ENCODE measurements at regions not wholly inside any gene's neighbourhood (a gene's known extent, or its start where the extent isn't known, plus 50 kb on each side); places are given as distances from the start of the nearest gene placed in this dataset.

DNA sequence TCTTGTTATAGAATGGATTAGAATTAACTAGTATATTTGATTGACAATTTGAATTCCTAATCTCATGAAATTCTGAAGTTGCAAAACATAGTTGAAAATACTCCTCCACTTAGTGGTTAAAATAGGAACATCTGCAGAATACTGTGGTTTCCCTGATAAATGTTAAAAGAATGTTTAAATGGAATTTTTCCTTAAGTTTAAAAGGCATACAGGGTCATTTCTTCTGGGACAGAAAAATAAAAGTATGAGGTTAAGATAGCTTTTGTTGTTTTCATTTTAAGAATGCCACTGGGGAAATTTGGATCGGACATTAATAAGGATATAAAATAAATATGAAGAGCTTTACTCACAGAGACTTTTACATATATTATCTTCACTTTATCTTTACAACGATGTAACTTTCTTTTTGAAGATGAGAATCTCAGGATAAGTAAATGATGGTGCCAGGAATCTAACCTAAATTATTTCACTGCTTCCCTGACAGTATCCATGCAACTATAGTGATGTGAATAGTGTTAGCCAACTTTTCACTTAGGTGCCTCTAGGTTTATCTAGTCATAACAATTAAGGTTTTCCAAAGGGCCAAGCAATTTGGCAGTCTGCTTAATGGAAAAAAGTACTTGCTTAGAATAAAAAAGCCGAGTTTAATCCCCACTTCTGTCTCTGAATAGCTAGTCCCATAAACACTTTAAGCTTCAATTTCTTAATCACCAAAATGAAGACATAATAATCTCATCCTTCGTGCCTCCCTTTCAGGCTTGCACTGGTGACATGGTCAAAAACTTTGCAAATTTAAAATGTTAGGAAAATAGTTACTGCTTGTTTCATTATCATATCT is 151.8 kb upstream of the STK17B start:
- Histone ChIP-seq H3K4me3 (no peak overlapping the region), H3K27ac (no peak overlapping the region), H3K36me3 (replicated peaks in 1 of 2) (no peaks in the 10 kb centered on the region), H3K9me3 (replicated peaks in 1 of 3) (no peaks in the 10 kb centered on the region), H3K27me3 (no peaks in the 10 kb centered on the region), H3K4me1 (replicated peaks in 1 of 2) (no peaks in the 10 kb centered on the region)
- WGBS, 4 donors, result 68 to 79% (median 71%) methylated on average over 4 of the region's 4 CpGs
- intact Hi-C loops (cut with DNase I), result no loop called here
- TF ChIP-seq, protein P1, sequence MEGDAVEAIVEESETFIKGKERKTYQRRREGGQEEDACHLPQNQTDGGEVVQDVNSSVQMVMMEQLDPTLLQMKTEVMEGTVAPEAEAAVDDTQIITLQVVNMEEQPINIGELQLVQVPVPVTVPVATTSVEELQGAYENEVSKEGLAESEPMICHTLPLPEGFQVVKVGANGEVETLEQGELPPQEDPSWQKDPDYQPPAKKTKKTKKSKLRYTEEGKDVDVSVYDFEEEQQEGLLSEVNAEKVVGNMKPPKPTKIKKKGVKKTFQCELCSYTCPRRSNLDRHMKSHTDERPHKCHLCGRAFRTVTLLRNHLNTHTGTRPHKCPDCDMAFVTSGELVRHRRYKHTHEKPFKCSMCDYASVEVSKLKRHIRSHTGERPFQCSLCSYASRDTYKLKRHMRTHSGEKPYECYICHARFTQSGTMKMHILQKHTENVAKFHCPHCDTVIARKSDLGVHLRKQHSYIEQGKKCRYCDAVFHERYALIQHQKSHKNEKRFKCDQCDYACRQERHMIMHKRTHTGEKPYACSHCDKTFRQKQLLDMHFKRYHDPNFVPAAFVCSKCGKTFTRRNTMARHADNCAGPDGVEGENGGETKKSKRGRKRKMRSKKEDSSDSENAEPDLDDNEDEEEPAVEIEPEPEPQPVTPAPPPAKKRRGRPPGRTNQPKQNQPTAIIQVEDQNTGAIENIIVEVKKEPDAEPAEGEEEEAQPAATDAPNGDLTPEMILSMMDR (IDR thresholded peaks at IDR 0.05), result no peak
- TF ChIP-seq POLR2A (IDR thresholded peaks at IDR 0.05), result no peak
- DNase-seq, result no peak

DNA sequence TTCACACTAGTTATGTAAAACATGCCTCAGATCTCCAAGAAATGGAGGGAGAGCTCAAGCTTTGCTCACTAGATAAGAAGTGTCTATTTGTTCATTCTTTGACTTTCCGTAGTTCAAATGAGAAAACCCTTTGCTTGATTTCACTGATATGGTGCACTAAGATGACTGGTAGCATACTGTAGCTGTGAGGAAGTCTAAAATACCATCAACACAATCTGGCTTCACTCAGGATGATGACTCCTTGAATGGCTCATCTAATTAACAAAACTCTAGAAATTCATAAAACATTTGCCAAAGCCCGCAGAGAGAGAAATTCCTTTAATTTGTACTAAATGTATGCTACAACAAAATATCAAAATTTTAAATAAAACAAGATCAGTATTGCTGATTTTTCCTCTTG is 152.8 kb upstream of the STK17B start:
- WGBS, 4 donors, result 81 to 91% (median 90%) methylated on average over 2 of the region's 2 CpGs
- no peak overlapping the region for H3K27ac ChIP-seq
- TF ChIP-seq, protein P1 (IDR thresholded peaks at IDR 0.05), result no peak
- TF ChIP-seq POLR2A (IDR thresholded peaks at IDR 0.05), result no peak

DNA sequence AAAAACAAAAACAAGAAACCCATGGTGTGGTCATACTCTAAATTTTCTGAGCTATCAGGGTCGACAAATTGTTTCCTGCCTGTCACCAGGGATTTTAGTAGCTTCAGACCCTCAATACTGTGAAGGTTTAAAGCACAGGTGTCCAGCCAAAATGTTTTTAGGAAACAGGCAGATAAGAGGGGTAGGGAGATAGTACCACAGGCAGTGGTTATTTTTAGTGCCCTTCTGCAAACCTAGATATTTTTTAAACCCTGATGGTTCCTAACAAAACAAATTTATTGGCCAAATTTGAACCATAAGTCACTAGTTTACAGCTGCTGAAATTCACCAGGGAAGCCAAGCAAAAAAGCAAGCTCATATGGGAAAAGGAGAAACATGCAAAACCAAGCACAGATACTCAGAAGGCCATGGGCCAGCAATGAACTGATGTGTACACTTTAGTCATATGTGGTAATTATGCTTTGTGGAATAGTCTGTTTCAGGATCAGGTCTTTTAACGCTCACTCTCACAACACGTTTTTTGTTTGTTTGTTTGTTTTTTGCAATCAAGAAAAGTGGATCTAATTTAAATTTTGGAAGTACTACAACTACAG is 156.8 kb upstream of the STK17B start:
- peaks cover 0 to 7% of the 10 kb centered on the region in 2 donors for H3K4me1 ChIP-seq (replicated peaks in 1 of 2)

More for the DNA sequence above, 152.8 kb upstream of the STK17B start:
- Histone ChIP-seq H3K27me3 (no peaks in the 10 kb centered on the region), H3K4me1 (replicated peaks in 1 of 2) (no peaks in the 10 kb centered on the region), H3K36me3 (replicated peaks in 1 of 2) (no peaks in the 10 kb centered on the region), H3K4me3 (no peak overlapping the region), H3K9me3 (replicated peaks in 1 of 3) (no peaks in the 10 kb centered on the region)
- no peak for DNase-seq
- intact Hi-C loops (cut with DNase I), result no loop called here

DNA sequence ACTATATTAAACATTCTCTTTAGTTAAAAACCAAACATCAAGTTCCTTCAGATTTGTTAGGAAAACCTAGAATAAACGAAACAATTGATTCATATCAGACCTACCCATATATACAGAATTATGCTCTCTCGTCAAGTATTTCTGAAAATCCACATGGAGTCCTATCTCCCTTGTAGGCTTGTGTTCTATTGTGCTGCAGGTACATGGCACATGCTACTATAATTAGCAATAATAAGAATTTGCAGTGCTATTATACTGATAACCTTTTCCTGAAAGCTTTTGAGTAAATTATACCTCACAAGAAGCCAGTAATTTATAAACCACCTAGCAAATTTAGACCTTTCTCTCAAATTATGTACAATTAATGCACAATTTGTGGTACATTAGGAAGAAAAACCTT is 158.6 kb upstream of the STK17B start:
- Histone ChIP-seq H3K9me3 (replicated peaks in 1 of 3) (no peaks in the 10 kb centered on the region), H3K4me1 (replicated peaks in 1 of 2) (peaks cover 0 to 7% of the 10 kb centered on the region in 2 donors), H3K27ac (no peak overlapping the region), H3K36me3 (replicated peaks in 1 of 2) (no peaks in the 10 kb centered on the region), H3K27me3 (no peaks in the 10 kb centered on the region), H3K4me3 (no peak overlapping the region)
- DNase-seq, result no peak
- TF ChIP-seq POLR2A (IDR thresholded peaks at IDR 0.05), result no peak
- intact Hi-C loops (cut with DNase I), result no loop called here
- 72 to 91% (median 83%) methylated on average over 2 of the region's 2 CpGs for WGBS, 4 donors

More for the DNA sequence above, 156.8 kb upstream of the STK17B start:
- Histone ChIP-seq H3K36me3 (replicated peaks in 1 of 2) (no peaks in the 10 kb centered on the region), H3K27me3 (no peaks in the 10 kb centered on the region), H3K9me3 (replicated peaks in 1 of 3) (no peaks in the 10 kb centered on the region), H3K4me3 (no peak overlapping the region), H3K27ac (no peak overlapping the region)
- intact Hi-C loops (cut with DNase I), result no loop called here
- no peak for DNase-seq
- WGBS, 4 donors, result 67 to 79% (median 71%) methylated on average over 3 of the region's 3 CpGs
- TF ChIP-seq, protein P1 (IDR thresholded peaks at IDR 0.05), result no peak
- TF ChIP-seq POLR2A (IDR thresholded peaks at IDR 0.05), result no peak

Measured in adrenal gland (tissue), 9 donors.